ENCODE measurements at regions not wholly inside any gene's neighbourhood (a gene's known extent, or its start where the extent isn't known, plus 50 kb on each side); places are given as distances from the start of the nearest gene placed in this dataset.

DNA sequence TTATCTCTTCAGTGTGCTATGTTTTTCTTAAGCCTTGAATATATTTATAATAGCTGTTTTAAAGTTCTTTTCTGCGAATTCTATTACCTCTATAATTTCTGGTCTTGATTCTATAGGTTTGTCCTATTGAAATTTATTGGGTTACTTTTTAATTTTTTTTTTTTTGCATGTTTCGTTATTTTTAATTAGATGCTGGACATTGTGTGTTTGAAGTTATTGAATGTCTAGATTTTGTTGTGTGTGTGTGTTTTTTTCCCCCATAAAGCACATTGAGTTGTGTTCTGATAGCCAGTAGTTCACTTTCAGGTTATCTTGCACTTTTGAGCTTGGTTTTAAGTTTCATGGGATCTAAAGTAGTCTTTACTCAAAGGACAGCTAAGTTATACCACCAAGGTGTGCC lies 394.9 kb downstream of the RPS24 start:
- peaks cover 4% of the 10 kb centered on the region for H3K4me1 ChIP-seq (ENCODE audit: insufficient read depth, low read length, poor library complexity, severe bottlenecking)
- CTCF ChIA-PET = no interaction called here

GRCh38 chr10:78429984-78430383 lies 396.3 kb downstream of the RPS24 start:
- Histone ChIP-seq H3K9me3 (ENCODE audit: low read depth, low read length, poor library complexity, severe bottlenecking) (peaks cover 8% of the 10 kb centered on the region), H3K36me3 (ENCODE audit: insufficient read depth, low read length, poor library complexity, severe bottlenecking) (no peaks in the 10 kb centered on the region), H3K4me3 (ENCODE audit: low read depth, low read length, poor library complexity, severe bottlenecking) (no peak overlapping the region), H3K27ac (ENCODE audit: low read depth, low read length, poor library complexity, severe bottlenecking) (no peak overlapping the region), H3K27me3 (replicated peaks; ENCODE audit: insufficient read depth, low read depth, low read length, poor library complexity) (peaks cover 9% of the 10 kb centered on the region), H3K4me1 (ENCODE audit: insufficient read depth, low read length, poor library complexity, severe bottlenecking) (peaks cover 6% of the 10 kb centered on the region)
- CTCF ChIA-PET = no interaction called here
- POLR2A ChIA-PET (ENCODE audit: low non-redundant PET) = no interaction called here
- no peak for TF ChIP-seq EZH2 (IDR thresholded peaks at IDR 0.05; ENCODE audit: borderline replicate concordance, low read depth, low read length, poor library complexity, severe bottlenecking)
- TF ChIP-seq CTCF (conservative IDR thresholded peaks at IDR 0.05; ENCODE audit: low read depth, low read length) = no peak
- intact Hi-C loops (cut with micrococcal nuclease; ENCODE audit: unreplicated experiment) = no loop called here
- BruUV-seq (replicated peaks) = no TSS peak
- no peak for DNase-seq (ENCODE audit: low spot score)

More for the DNA sequence above, 394.9 kb downstream of the RPS24 start:
- no TSS peak for BruUV-seq (replicated peaks)
- H3K27me3 ChIP-seq (replicated peaks; ENCODE audit: insufficient read depth, low read depth, low read length, poor library complexity) = peaks cover 9% of the 10 kb centered on the region
- intact Hi-C loops (cut with micrococcal nuclease; ENCODE audit: unreplicated experiment) = no loop called here
- POLR2A ChIA-PET (ENCODE audit: low non-redundant PET) = no interaction called here
- no peak for DNase-seq (ENCODE audit: low spot score)
- H3K9me3 ChIP-seq (ENCODE audit: low read depth, low read length, poor library complexity, severe bottlenecking) = peaks cover 8% of the 10 kb centered on the region
- no peak overlapping the region for H3K27ac ChIP-seq (ENCODE audit: low read depth, low read length, poor library complexity, severe bottlenecking)
- no peaks in the 10 kb centered on the region for H3K36me3 ChIP-seq (ENCODE audit: insufficient read depth, low read length, poor library complexity, severe bottlenecking)
- TF ChIP-seq CTCF (conservative IDR thresholded peaks at IDR 0.05; ENCODE audit: low read depth, low read length) (no peak), EZH2 (IDR thresholded peaks at IDR 0.05; ENCODE audit: borderline replicate concordance, low read depth, low read length, poor library complexity, severe bottlenecking) (no peak)
- H3K4me3 ChIP-seq (ENCODE audit: low read depth, low read length, poor library complexity, severe bottlenecking) = no peak overlapping the region

- Histone ChIP-seq H3K27ac (ENCODE audit: low read depth, low read length, poor library complexity, severe bottlenecking) (no peak overlapping the region), H3K9me3 (ENCODE audit: low read depth, low read length, poor library complexity, severe bottlenecking) (no peaks in the 10 kb centered on the region), H3K4me1 (ENCODE audit: insufficient read depth, low read length, poor library complexity, severe bottlenecking) (peaks cover 6% of the 10 kb centered on the region), H3K4me3 (ENCODE audit: low read depth, low read length, poor library complexity, severe bottlenecking) (no peak overlapping the region), H3K36me3 (ENCODE audit: insufficient read depth, low read length, poor library complexity, severe bottlenecking) (no peaks in the 10 kb centered on the region), H3K27me3 (replicated peaks; ENCODE audit: insufficient read depth, low read depth, low read length, poor library complexity) (peaks cover 9% of the 10 kb centered on the region)
- no peak for TF ChIP-seq EZH2 (IDR thresholded peaks at IDR 0.05; ENCODE audit: borderline replicate concordance, low read depth, low read length, poor library complexity, severe bottlenecking)
- no peak for TF ChIP-seq CTCF (conservative IDR thresholded peaks at IDR 0.05; ENCODE audit: low read depth, low read length)
- BruUV-seq (replicated peaks) = no TSS peak
- intact Hi-C loops (cut with micrococcal nuclease; ENCODE audit: unreplicated experiment) = no loop called here
- DNase-seq (ENCODE audit: low spot score) = no peak
- CTCF ChIA-PET = no interaction called here
- POLR2A ChIA-PET (ENCODE audit: low non-redundant PET) = no interaction called here
Measured at GRCh38 chr10:78432583-78432982, 398.9 kb downstream of the RPS24 start.
